HepG2 (cell line): ENCODE measurements at regions not wholly inside any gene's neighbourhood (a gene's known extent, or its start where the extent isn't known, plus 50 kb on each side); places are given as distances from the start of the nearest gene placed in this dataset.

ENCODE experiments used
- ATAC-seq: fragments of 200-7000 bp; cut with Tn5 transposase; 3 replicates; pipeline ENCODE4 v1.9.1; 2020; ENCODE audit warnings: mild to moderate bottlenecking, moderate library complexity
- BruUV-seq: library from RNA; stranded (reverse); fragments of 400-500 nt; replicated peaks from 2 replicates; lab custom pipeline; 2021; lab: Mats Ljungman, UMichigan
- CTCF ChIA-PET: fragments of 300-600 bp; formaldehyde crosslinking; extraction: SDS; loops from one replicate; lab custom pipeline; 2021; ENCODE audit warnings: low total read pairs, inconsistent platforms, low intra/inter-chr PET ratio; lab: Yijun Ruan, JAX
- POLR2A ChIA-PET: fragments of 350-600 bp; sonication (Branson Sonifier 250); formaldehyde crosslinking; loops from one replicate; lab custom pipeline; 2020; ENCODE audit warnings: antibody characterized with exemption, inconsistent platforms; lab: Yijun Ruan, JAX
- DNase-seq: peaks from one replicate; pipeline ENCODE4 v3.0.0-alpha.2; 2015; ENCODE audit warnings: low spot score
- FAIRE-seq: peaks from 3 replicates; lab custom pipeline; 2011; peaks lifted over from hg19 to GRCh38; lab: Jason Lieb, UNC
- H2AFZ ChIP-seq: one replicate; pipeline ENCODE4 v1.6.1; 2011; ENCODE audit warnings: low read length, inconsistent platforms
- H3K27ac ChIP-seq: fragments of 300-600 bp; 3 replicates; pipeline ENCODE4 v1.8.0; 2011; ENCODE audit warnings: mixed run types, mild to moderate bottlenecking, mixed read lengths, low read length, inconsistent platforms; ENCODE audit not compliant: insufficient read depth; ENCODE audit errors: extremely low read length
- H3K27me3 ChIP-seq, 2 experiments: fragments of 200-600 bp in 1 of 2; 2 replicates in 1 of 2; 3 replicates in 1 of 2; pipeline versions ENCODE4 v1.6.0 to v1.8.0; 2011; ENCODE audit warnings: low read length in 2 of 2, mild to moderate bottlenecking in 2 of 2, moderate library complexity in 2 of 2, inconsistent platforms in 1 of 2; ENCODE audit not compliant: insufficient read depth in 2 of 2, control insufficient read depth in 1 of 2
- H3K36me3 ChIP-seq, 2 experiments: fragments of 200-600 bp in 1 of 2; replicated peaks in 1 of 2; 2 replicates in 1 of 2; 3 replicates in 1 of 2; pipeline versions ENCODE4 v1.5.1 to v1.8.0; 2011; ENCODE audit warnings: low read length in 2 of 2, inconsistent platforms in 1 of 2; ENCODE audit not compliant: insufficient read depth in 2 of 2, control insufficient read depth in 1 of 2
- H3K4me1 ChIP-seq: 2 replicates; pipeline ENCODE4 v1.5.1; 2012; ENCODE audit warnings: low read length, inconsistent platforms; ENCODE audit not compliant: insufficient read depth
- H3K4me2 ChIP-seq: 2 replicates; pipeline ENCODE4 v1.6.0; 2011; ENCODE audit warnings: low read depth, low read length, inconsistent platforms
- H3K4me3 ChIP-seq, 3 experiments: fragments of 200-600 bp in 1 of 3; sonication (generic), shearing (Covaris generic) in 1 of 3; replicated peaks in 1 of 3; 2 replicates each; pipeline ENCODE4 v1.5.1; 2011 to 2016; ENCODE audit warnings: low read length in 3 of 3, inconsistent platforms in 2 of 3, low read depth in 2 of 3, mild to moderate bottlenecking in 2 of 3, control low read depth in 1 of 3, mixed read lengths in 1 of 3; ENCODE audit not compliant: insufficient read depth in 1 of 3
- H3K79me2 ChIP-seq: one replicate; pipeline ENCODE4 v1.6.1; 2011; ENCODE audit warnings: low read length, inconsistent platforms; ENCODE audit not compliant: insufficient read depth
- H3K9ac ChIP-seq: 2 replicates; pipeline ENCODE4 v1.6.0; 2011; ENCODE audit warnings: mild to moderate bottlenecking, low read depth, low read length, inconsistent platforms; ENCODE audit not compliant: insufficient read depth
- H3K9me3 ChIP-seq: 2 replicates; pipeline ENCODE4 v1.5.1; 2012; ENCODE audit warnings: mild to moderate bottlenecking, low read length
- H4K20me1 ChIP-seq: 2 replicates; pipeline ENCODE4 v1.6.0; 2011; ENCODE audit warnings: inconsistent platforms, mild to moderate bottlenecking, low read length, moderate library complexity; ENCODE audit not compliant: insufficient read depth
- ARNT2 ChIP-seq: sonication (generic); formaldehyde crosslinking; IDR thresholded peaks from 2 replicates; pipeline ENCODE4 v1.8.0; 2022; ENCODE audit warnings: mild to moderate bottlenecking, low read depth, missing genetic modification reagents, moderate library complexity
- DNMT3B ChIP-seq: conservative IDR thresholded peaks from 2 replicates; pipeline ENCODE4 v1.6.1; 2016; ENCODE audit warnings: missing biosample characterization, control low read depth
- FLYWCH1 ChIP-seq: sonication (generic); formaldehyde crosslinking; IDR thresholded peaks from 2 replicates; pipeline ENCODE4 v1.8.1; 2023; ENCODE audit warnings: mild to moderate bottlenecking, missing genetic modification reagents
- GABPA ChIP-seq, 2 experiments: IDR thresholded peaks; 2 replicates each; pipeline ENCODE4 v1.6.1; 2011 to 2016; ENCODE audit warnings: low read depth in 2 of 2, low read length in 1 of 2, missing biosample characterization in 1 of 2, missing genetic modification characterization in 1 of 2
- GTF2F1 ChIP-seq: fragments of 150-350 bp; IDR thresholded peaks from 2 replicates; pipeline ENCODE4 v1.6.1; 2014; ENCODE audit warnings: low read length
- MAFF ChIP-seq: IDR thresholded peaks from 2 replicates; pipeline ENCODE4 v1.6.1; 2011; ENCODE audit warnings: low read depth, low read length, improper control_type of control experiment
- TBL1XR1 ChIP-seq: fragments of 150-350 bp; IDR thresholded peaks from 2 replicates; pipeline ENCODE4 v1.6.1; 2014; ENCODE audit warnings: borderline replicate concordance, low read length; ENCODE audit not compliant: partially characterized antibody
- TCF12 ChIP-seq, 2 experiments: fragments of 450-650 bp in 1 of 2; sonication (generic) in 1 of 2; formaldehyde crosslinking in 1 of 2; IDR thresholded peaks; 2 replicates each; pipeline versions ENCODE4 v1.6.1 to v1.8.0; 2017 to 2022; ENCODE audit warnings: antibody characterized with exemption in 1 of 2, mild to moderate bottlenecking in 1 of 2, missing genetic modification reagents in 1 of 2, moderate library complexity in 1 of 2
- U2AF1 ChIP-seq: fragments of 200-400 bp; formaldehyde crosslinking; optimal IDR thresholded peaks from 2 replicates; pipeline ENCODE3; 2017; ENCODE audit warnings: mild to moderate bottlenecking, low read depth, low read length
- ZBTB21 ChIP-seq: sonication (generic); formaldehyde crosslinking; IDR thresholded peaks from 2 replicates; pipeline ENCODE4 v1.4.0; 2020; ENCODE audit warnings: missing genetic modification reagents
- ZBTB25 ChIP-seq: IDR thresholded peaks from 2 replicates; pipeline ENCODE4 v1.6.1; 2018; ENCODE audit warnings: missing genetic modification reagents
- ZFYVE20 ChIP-seq: sonication (generic); formaldehyde crosslinking; IDR thresholded peaks from 2 replicates; pipeline ENCODE4 v1.8.0; 2023; ENCODE audit warnings: low read depth, mild to moderate bottlenecking, moderate library complexity, missing genetic modification reagents, borderline replicate concordance
- ZNF251 ChIP-seq: sonication (generic); formaldehyde crosslinking; IDR thresholded peaks from 2 replicates; pipeline ENCODE4 v1.9.0; 2021; ENCODE audit warnings: mild to moderate bottlenecking, missing genetic modification reagents
- ZNF30 ChIP-seq: sonication (generic); formaldehyde crosslinking; IDR thresholded peaks from 2 replicates; pipeline ENCODE4 v1.5.0; 2020; ENCODE audit warnings: mild to moderate bottlenecking, missing genetic modification reagents
- ZNF367 ChIP-seq: sonication (generic); formaldehyde crosslinking; IDR thresholded peaks from 2 replicates; pipeline ENCODE4 v1.4.0; 2020; ENCODE audit warnings: missing genetic modification reagents, borderline replicate concordance
- ZNF44 ChIP-seq: sonication (generic); formaldehyde crosslinking; IDR thresholded peaks from 2 replicates; pipeline ENCODE4 v1.5.1; 2020; ENCODE audit warnings: mild to moderate bottlenecking, missing genetic modification reagents
- ZNF709 ChIP-seq: sonication (generic); formaldehyde crosslinking; IDR thresholded peaks from 2 replicates; pipeline ENCODE4 v1.5.0; 2020; ENCODE audit warnings: mild to moderate bottlenecking, missing genetic modification reagents
- whole genome bisulfite sequencing: methylation state at CpG from one replicate; pipeline ENCODE4 v1.1.6; 2017; ENCODE audit warnings: low lambda C conversion rate; 5-methylcytosine and 5-hydroxymethylcytosine counted together
- in situ Hi-C: cut with HindIII; loops from 2 replicates; pipeline ENCODE4 v1.10.0; 2017; ENCODE audit warnings: low pct_unique_long_range_greater_than_20kb; ENCODE audit not compliant: extremely low pct_ligation_motif_present
- intact Hi-C: fragments of 100-400 bp; cut with micrococcal nuclease; formaldehyde crosslinking; loops from one replicate; pipeline ENCODE4 v1.10.0; 2022; ENCODE audit not compliant: unreplicated experiment
- TF ChIP-seq, protein P1 (sequence below): sonication (generic); formaldehyde crosslinking; IDR thresholded peaks from 2 replicates; pipeline ENCODE4 v1.5.1; 2020; ENCODE audit warnings: mild to moderate bottlenecking, missing genetic modification reagents
- TF ChIP-seq, protein P2 (sequence below): sonication (generic); formaldehyde crosslinking; conservative IDR thresholded peaks from 2 replicates; pipeline ENCODE4 v1.4.0; 2020; ENCODE audit warnings: missing genetic modification reagents

- TF ChIP-seq, protein P1, sequence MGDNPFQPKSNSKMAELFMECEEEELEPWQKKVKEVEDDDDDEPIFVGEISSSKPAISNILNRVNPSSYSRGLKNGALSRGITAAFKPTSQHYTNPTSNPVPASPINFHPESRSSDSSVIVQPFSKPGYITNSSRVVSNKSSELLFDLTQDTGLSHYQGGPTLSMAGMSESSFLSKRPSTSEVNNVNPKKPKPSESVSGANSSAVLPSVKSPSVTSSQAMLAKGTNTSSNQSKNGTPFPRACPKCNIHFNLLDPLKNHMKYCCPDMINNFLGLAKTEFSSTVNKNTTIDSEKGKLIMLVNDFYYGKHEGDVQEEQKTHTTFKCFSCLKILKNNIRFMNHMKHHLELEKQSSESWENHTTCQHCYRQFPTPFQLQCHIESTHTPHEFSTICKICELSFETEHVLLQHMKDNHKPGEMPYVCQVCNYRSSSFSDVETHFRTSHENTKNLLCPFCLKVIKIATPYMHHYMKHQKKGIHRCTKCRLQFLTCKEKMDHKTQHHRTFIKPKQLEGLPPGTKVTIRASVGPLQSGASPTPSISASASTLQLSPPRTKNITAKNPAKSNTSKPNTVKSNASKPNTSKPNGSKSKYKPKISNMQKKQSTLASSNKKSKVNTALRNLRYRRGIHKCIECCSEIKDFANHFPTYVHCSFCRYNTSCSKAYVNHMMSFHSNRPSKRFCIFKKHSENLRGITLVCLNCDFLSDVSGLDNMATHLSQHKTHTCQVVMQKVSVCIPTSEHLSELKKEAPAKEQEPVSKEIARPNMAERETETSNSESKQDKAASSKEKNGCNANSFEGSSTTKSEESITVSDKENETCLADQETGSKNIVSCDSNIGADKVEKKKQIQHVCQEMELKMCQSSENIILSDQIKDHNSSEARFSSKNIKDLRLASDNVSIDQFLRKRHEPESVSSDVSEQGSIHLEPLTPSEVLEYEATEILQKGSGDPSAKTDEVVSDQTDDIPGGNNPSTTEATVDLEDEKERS (CRISPR knock-in tag), result no peak
- TF ChIP-seq ZNF709 (CRISPR knock-in tag), result no peak
- TF ChIP-seq GABPA (IDR thresholded peaks at IDR 0.05; ENCODE audit: low read depth, low read length), result no peak
- no peak for TF ChIP-seq GABPA (CRISPR knock-in tag; IDR thresholded peaks at IDR 0.05; ENCODE audit: low read depth)
- TF ChIP-seq FLYWCH1 (CRISPR knock-in tag), result no peak
These were observed 450.5 kb upstream of the PTPRD start (continued) for GRCh38 chr9:11063263-11063662.

GRCh38 chr9:11064909-11065308, 452.1 kb upstream of the PTPRD start:
- H3K36me3 ChIP-seq, result no peaks in the 10 kb centered on the region
- no peak overlapping the region for H3K27ac ChIP-seq
- in situ Hi-C loops, result no loop called here
- intact Hi-C loops, result no loop called here
- H3K27me3 ChIP-seq, result no peaks in the 10 kb centered on the region
- peak; percentile 77 for ATAC-seq
- FAIRE-seq, result no peak
- DNase-seq, result peak; percentile 5
- no peaks in the 10 kb centered on the region for H3K4me1 ChIP-seq
- ChIA-PET CTCF (no interaction called here), POLR2A (no interaction called here)
- WGBS, result 0% methylated on average over 3 of the region's 9 CpGs
- peaks cover 48% of the 10 kb centered on the region for H3K9me3 ChIP-seq
- H3K9ac ChIP-seq, result no peak overlapping the region
- no peak overlapping the region for H3K4me3 ChIP-seq
- no TSS peak for BruUV-seq
- peak overlapping the region; percentile 23; the same call in 1 of the 2 replicates for H3K4me2 ChIP-seq
- H4K20me1 ChIP-seq, result no peaks in the 10 kb centered on the region
- no peaks in the 10 kb centered on the region for H3K79me2 ChIP-seq
- no peak overlapping the region for H2AFZ ChIP-seq
- TF ChIP-seq ZFYVE20 (CRISPR knock-in tag), result no peak
- TF ChIP-seq ZNF30 (CRISPR knock-in tag), result no peak
- no peak for TF ChIP-seq ZBTB21 (CRISPR knock-in tag)
- no peak for TF ChIP-seq ARNT2
- TF ChIP-seq TCF12 (IDR thresholded peaks at IDR 0.05), result no peak
- no peak for TF ChIP-seq TCF12 (CRISPR knock-in tag; IDR thresholded peaks at IDR 0.05)
- TF ChIP-seq ZNF367 (CRISPR knock-in tag), result no peak
- TF ChIP-seq TBL1XR1, result no peak
- TF ChIP-seq, protein P2, sequence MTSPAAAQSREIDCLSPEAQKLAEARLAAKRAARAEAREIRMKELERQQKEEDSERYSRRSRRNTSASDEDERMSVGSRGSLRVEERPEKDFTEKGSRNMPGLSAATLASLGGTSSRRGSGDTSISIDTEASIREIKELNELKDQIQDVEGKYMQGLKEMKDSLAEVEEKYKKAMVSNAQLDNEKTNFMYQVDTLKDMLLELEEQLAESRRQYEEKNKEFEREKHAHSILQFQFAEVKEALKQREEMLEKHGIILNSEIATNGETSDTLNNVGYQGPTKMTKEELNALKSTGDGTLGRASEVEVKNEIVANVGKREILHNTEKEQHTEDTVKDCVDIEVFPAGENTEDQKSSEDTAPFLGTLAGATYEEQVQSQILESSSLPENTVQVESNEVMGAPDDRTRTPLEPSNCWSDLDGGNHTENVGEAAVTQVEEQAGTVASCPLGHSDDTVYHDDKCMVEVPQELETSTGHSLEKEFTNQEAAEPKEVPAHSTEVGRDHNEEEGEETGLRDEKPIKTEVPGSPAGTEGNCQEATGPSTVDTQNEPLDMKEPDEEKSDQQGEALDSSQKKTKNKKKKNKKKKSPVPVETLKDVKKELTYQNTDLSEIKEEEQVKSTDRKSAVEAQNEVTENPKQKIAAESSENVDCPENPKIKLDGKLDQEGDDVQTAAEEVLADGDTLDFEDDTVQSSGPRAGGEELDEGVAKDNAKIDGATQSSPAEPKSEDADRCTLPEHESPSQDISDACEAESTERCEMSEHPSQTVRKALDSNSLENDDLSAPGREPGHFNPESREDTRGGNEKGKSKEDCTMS (CRISPR knock-in tag), result no peak
- TF ChIP-seq U2AF1, result no peak
- TF ChIP-seq DNMT3B, result no peak
- no peak for TF ChIP-seq ZNF44
- TF ChIP-seq MAFF, result no peak
- no peak for TF ChIP-seq ZNF251
- TF ChIP-seq GTF2F1, result no peak
- no peak for TF ChIP-seq ZBTB25
